ENCODE measurements at regions not wholly inside any gene's neighbourhood (a gene's known extent, or its start where the extent isn't known, plus 50 kb on each side); places are given as distances from the start of the nearest gene placed in this dataset.

- DNase-seq (no peak), ATAC-seq (no peak)
Measured at GRCh38 chr1:209510063-209510462, 73.5 kb upstream of the CAMK1G start.

GRCh38 chr1:209511169-209511568, 72.3 kb upstream of the CAMK1G start:
- ATAC-seq: no peak
- DNase-seq: no peak

GRCh38 chr1:209512821-209513220, 70.7 kb upstream of the CAMK1G start:
- ATAC-seq: no peak
- no peak for DNase-seq

GRCh38 chr1:209513226-209513625, 70.3 kb upstream of the CAMK1G start:
- DNase-seq (no peak), ATAC-seq (no peak)

GRCh38 chr1:209516771-209517680, 66.5 kb upstream of the CAMK1G start:
- ATAC-seq (no peak), DNase-seq (no peak)

- DNase-seq (no peak), ATAC-seq (no peak)
Measured at GRCh38 chr1:209517681-209518050, 65.8 kb upstream of the CAMK1G start.

- no peak for ATAC-seq
- DNase-seq: no peak
Measured at GRCh38 chr1:209519786-209520185, 63.7 kb upstream of the CAMK1G start.

- DNase-seq: no peak
- no peak for ATAC-seq
Measured at GRCh38 chr1:209522826-209523225, 60.7 kb upstream of the CAMK1G start.

GRCh38 chr1:209526137-209526536, 57.4 kb upstream of the CAMK1G start:
- DNase-seq: no peak
- ATAC-seq: no peak

GRCh38 chr1:209527372-209527771, 56.1 kb upstream of the CAMK1G start:
- ATAC-seq: no peak
- DNase-seq: no peak

- ATAC-seq (no peak), DNase-seq (no peak)
Measured at GRCh38 chr1:209527993-209528717, 55.4 kb upstream of the CAMK1G start.

GRCh38 chr1:209529233-209529632, 54.3 kb upstream of the CAMK1G start:
- no peak for ATAC-seq
- no peak for DNase-seq

GRCh38 chr1:209531006-209531405, 52.5 kb upstream of the CAMK1G start:
- DNase-seq (no peak), ATAC-seq (no peak)

- no peak for ATAC-seq
Measured at GRCh38 chr1:209531549-209531948, 52.0 kb upstream of the CAMK1G start.

More at GRCh38 chr1:209531549-209531948, 52.0 kb upstream of the CAMK1G start:
- DNase-seq: no peak
